Hematopoietic multipotent progenitor cell treated with erythropoietin and hydrocortisone succinate and interleukin-3 and kit ligand, for 4 days (in vitro differentiated cells): ENCODE measurements at regions not wholly inside any gene's neighbourhood (a gene's known extent, or its start where the extent isn't known, plus 50 kb on each side); places are given as distances from the start of the nearest gene placed in this dataset.

Source experiments
- DNase-seq: peaks from one replicate; pipeline ENCODE4 v3.0.0-alpha.2; 2015

GRCh38 chr5:164051745-164052144 lies 546.3 kb downstream of the MAT2B start:
- no peak for DNase-seq

- no peak for DNase-seq
Measured at GRCh38 chr5:164052536-164053093, 547.2 kb downstream of the MAT2B start.

- DNase-seq: no peak
Measured at GRCh38 chr5:164053123-164053522, 547.7 kb downstream of the MAT2B start.

GRCh38 chr5:164054461-164054860 lies 549.0 kb downstream of the MAT2B start:
- no peak for DNase-seq

- no peak for DNase-seq
Measured at GRCh38 chr5:164057121-164057520, 551.7 kb downstream of the MAT2B start.

- DNase-seq: no peak
Measured at GRCh38 chr5:164058621-164059020, 553.2 kb downstream of the MAT2B start.

GRCh38 chr5:164059471-164059870 lies 554.1 kb downstream of the MAT2B start:
- DNase-seq: no peak

GRCh38 chr5:164060786-164061355 lies 555.5 kb downstream of the MAT2B start:
- DNase-seq: no peak

GRCh38 chr5:164062304-164062703 lies 556.9 kb downstream of the MAT2B start:
- DNase-seq: no peak

- no peak for DNase-seq
Measured at GRCh38 chr5:164065266-164065665, 559.8 kb downstream of the MAT2B start.

GRCh38 chr5:164071671-164072070 lies 566.3 kb downstream of the MAT2B start:
- DNase-seq: no peak

GRCh38 chr5:164073081-164073480 lies 567.7 kb downstream of the MAT2B start:
- DNase-seq: no peak

GRCh38 chr5:164076556-164076955 lies 571.1 kb downstream of the MAT2B start:
- no peak for DNase-seq

GRCh38 chr5:164090358-164090757 lies 584.9 kb downstream of the MAT2B start:
- no peak for DNase-seq

GRCh38 chr5:164091836-164092235 lies 586.4 kb downstream of the MAT2B start:
- no peak for DNase-seq

- DNase-seq: no peak
Measured at GRCh38 chr5:164094291-164094690, 588.9 kb downstream of the MAT2B start.

GRCh38 chr5:164097749-164098148 lies 592.3 kb downstream of the MAT2B start:
- DNase-seq: no peak

- DNase-seq: no peak
Measured at GRCh38 chr5:164098531-164098930, 593.1 kb downstream of the MAT2B start.

- no peak for DNase-seq
Measured at GRCh38 chr5:164098979-164099378, 593.6 kb downstream of the MAT2B start.

GRCh38 chr5:164115420-164115819 lies 610.0 kb downstream of the MAT2B start:
- DNase-seq: no peak

- peak; percentile 2 for DNase-seq
Measured at GRCh38 chr5:164119806-164120447, 614.5 kb downstream of the MAT2B start.

GRCh38 chr5:164127527-164127926 lies 622.1 kb downstream of the MAT2B start:
- DNase-seq: no peak

GRCh38 chr5:164132358-164132757 lies 626.9 kb downstream of the MAT2B start:
- no peak for DNase-seq

- DNase-seq: no peak
Measured at GRCh38 chr5:164137095-164137494, 631.7 kb downstream of the MAT2B start.

- DNase-seq: no peak
Measured at GRCh38 chr5:164139423-164139822, 634.0 kb downstream of the MAT2B start.
